ENCODE measurements at regions not wholly inside any gene's neighbourhood (a gene's known extent, or its start where the extent isn't known, plus 50 kb on each side); places are given as distances from the start of the nearest gene placed in this dataset.
A peak's percentile ranks its signal among the peaks of the same experiment; 100 is the strongest.

- TF ChIP-seq CTCF (conservative IDR thresholded peaks at IDR 0.05 in 1 of 2, IDR thresholded peaks at IDR 0.05 in 1 of 2; ENCODE audit: low read depth in 1 of 2, low read length in 2 of 2) (peak in 1 of 2 donors; percentile 42), EZH2 (IDR thresholded peaks at IDR 0.05; ENCODE audit: low read length, missing control alignments) (no peak)
These were observed 391.0 kb downstream of the OMA1 start for GRCh38 chr1:58155418-58156123.
